GM18873 (cell line): ENCODE measurements at regions not wholly inside any gene's neighbourhood (a gene's known extent, or its start where the extent isn't known, plus 50 kb on each side); places are given as distances from the start of the nearest gene placed in this dataset.

Experiments
- ATAC-seq: cut with Tn5 transposase; IDR thresholded peaks from one replicate; pipeline ENCODE4 v1.9.1; 2021; ENCODE audit warnings: mild to moderate bottlenecking, moderate library complexity, moderate number of reproducible peaks; ENCODE audit not compliant: unreplicated experiment, low FRiP score

GRCh38 chr1:234675006-234675405 is 65.0 kb upstream of the IRF2BP2 start:
- no peak for ATAC-seq

GRCh38 chr1:234674218-234674815 is 64.3 kb upstream of the IRF2BP2 start:
- no peak for ATAC-seq

DNA sequence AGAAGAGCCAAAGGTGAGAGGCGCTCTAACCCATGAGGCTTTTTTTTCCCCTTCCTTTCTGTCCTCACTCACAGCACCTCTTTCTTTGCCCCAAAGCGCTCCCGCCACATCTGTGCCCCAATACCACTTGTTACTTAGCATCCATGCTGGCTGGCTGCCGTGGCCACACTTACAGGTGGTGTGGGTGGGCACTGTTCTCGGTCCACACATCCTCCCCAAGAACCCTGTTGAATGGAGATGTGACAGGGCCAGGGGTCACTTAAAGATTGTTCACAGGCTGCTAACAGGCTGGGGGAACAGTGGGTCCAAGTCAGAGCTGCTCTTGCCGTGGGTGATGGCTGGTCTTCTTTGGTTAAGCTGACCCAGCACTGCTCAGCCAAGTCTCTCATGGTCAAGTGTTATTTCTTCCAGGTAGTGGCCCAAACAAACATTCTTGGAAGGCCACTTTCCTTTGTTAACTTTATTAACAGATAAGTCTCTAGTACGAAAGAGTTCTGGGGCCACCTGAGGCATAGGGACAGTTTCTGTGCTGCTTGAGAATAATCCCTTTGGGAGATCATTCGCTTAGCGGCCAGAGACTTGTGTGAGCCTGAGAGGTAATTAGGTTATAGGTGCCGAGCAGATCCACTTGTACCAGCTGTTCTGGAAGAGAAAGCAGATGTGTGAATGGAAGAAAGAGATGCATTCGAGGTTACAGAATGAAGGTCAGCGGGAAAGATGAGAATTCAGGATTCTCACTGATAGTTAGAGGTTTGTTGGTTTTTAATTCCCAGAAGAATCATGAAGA is 62.6 kb upstream of the IRF2BP2 start:
- ATAC-seq: no peak

DNA sequence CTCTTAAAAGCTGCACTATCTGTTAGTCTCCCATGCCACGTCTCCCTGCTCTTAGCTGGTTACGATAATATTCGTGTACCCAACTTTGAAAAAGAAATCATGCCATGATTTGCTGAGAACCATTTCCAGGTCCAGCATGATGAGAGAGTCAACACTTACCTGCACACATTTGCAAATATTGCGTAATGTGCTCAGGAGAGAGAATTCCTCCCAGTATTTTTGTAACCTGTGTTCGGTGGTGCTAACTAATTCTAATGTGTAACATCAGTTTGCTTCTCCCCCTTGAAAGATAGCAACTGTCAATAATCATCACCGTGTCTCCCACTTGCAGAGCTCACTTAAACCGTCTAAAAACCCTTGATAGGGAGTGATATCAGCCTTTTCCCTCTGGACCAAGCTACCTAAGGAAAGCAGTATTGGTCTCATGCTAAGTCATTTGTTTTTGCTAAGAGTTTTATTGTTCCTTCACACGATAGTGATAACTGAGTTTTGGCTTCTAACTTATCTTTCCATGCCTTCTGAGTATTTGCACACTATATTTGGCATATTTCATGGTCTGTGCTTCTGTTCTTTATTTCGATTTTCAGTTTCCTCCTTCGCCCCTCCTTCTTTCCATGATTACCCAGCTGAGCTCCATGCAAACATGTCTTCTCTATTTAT is 61.1 kb upstream of the IRF2BP2 start:
- no peak for ATAC-seq

DNA sequence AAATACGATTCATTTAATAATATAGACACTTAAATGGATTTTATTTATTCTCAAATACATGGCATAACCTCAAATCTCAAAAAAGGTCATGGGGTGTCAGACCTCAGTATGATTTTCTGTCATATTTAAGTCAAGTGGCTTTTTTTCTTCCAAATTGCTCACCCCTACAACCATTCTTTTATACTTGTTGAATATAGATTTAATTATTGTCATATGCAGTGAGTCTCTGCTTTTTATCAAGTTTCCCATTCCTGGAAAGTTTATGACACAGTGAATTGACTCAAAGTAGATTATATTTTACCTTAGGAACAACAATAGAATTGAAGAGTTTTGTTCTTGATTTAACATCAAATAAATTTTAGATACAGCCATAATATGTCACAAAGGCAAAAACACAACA is 59.5 kb upstream of the IRF2BP2 start:
- ATAC-seq: no peak

DNA sequence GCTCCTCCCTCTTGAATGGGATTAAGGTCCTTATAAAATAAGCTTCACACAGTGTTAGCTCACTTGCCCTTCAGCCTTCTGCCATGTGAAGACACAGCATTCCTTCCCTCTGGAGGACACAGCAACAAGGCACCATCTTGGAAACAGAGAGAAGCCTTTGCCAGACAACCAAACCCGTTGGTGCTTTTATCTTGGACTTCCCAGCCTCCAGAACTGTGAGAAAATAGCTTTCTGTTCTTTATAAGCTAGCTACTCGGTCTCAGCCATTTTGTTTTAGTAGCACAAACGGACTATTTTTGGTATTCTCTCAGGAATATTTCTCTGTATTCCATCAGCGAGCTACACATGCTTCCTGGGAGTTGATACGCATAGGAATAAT is 58.6 kb upstream of the IRF2BP2 start:
- ATAC-seq: no peak

- ATAC-seq: no peak
These were observed 57.9 kb upstream of the IRF2BP2 start for GRCh38 chr1:234667600-234668576.

DNA sequence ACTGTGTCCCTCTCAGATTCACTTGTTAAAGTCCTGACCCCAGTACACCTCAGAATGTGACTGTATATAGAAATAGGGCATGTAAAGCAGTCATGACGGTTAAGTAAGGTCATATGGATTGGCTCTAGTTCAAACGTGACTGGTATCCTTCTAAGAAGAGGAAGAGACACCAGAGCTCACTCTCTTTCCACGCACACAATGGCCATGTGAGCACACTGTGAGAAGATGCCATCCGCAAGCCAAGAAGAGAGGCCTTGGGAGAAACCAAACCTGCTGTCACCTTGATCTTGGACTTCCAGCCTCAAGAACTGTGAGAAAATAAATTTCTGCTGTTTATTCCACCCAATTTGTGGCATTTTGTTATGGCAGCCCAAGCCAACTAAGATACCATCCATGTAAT is 56.8 kb upstream of the IRF2BP2 start:
- ATAC-seq: no peak

DNA sequence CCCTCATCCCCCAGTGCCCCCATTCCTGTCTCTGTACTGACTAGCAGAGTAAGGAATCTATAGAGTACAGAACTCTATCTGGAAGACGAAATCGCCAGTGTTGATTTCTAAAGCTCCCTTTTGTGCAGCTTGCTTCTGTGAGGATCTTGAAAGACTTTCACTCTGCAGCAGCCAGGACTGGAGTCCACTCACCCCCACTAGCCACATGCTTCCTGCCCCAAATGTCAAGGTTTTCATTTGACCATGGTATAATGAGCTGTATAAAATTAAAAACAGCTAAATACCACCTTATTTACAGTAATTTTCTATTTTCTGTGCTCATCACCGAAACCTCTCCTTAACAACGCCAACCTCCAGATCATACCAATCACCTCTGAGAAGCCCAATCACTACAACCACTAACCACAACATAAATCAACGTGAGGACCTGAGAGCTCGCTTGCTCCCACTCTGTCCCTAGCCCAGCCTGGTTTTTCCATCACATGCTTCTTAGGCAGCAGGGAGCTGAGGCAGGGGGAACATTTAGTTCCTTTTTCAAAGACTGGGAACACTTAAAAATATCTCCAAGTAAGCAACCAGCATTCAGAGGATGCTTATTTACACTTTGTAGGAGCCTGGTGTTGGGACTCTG is 56.1 kb upstream of the IRF2BP2 start:
- no peak for ATAC-seq

DNA sequence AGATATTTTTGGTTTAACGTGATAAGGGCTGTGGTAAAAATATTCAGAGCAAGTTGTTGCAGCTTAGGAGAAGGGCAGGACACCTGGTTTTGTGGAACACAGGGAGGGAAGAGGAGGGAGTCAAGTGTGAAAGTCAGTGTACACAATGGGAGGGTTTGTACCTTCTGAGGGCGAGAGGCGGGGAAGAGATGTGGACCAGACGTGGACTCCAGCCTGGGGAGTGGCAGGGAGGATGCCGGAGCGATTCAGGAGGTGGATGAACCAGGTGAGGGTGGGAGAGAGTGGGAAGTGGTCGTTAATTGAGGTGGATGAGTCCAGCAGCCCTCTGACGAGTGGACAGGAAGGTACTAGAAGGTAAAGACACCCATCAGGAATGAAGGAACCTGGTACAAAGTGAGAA is 52.2 kb upstream of the IRF2BP2 start:
- no peak for ATAC-seq

- no peak for ATAC-seq
These were observed 51.4 kb upstream of the IRF2BP2 start for GRCh38 chr1:234661317-234661928.

GRCh38 chr1:234660536-234661316 is 50.7 kb upstream of the IRF2BP2 start:
- ATAC-seq: no peak
